Fibroblast of upper back skin (primary cell): ENCODE measurements at regions not wholly inside any gene's neighbourhood (a gene's known extent, or its start where the extent isn't known, plus 50 kb on each side); places are given as distances from the start of the nearest gene placed in this dataset.

Source experiments
- DNase-seq: peaks from one replicate; pipeline ENCODE4 v3.0.0-alpha.2; 2013

GRCh38 chr15:98425173-98425572 is 223.2 kb upstream of the IGF1R start:
- no peak for DNase-seq

- DNase-seq: no peak
Measured at GRCh38 chr15:98427321-98427720, 221.0 kb upstream of the IGF1R start.

DNA sequence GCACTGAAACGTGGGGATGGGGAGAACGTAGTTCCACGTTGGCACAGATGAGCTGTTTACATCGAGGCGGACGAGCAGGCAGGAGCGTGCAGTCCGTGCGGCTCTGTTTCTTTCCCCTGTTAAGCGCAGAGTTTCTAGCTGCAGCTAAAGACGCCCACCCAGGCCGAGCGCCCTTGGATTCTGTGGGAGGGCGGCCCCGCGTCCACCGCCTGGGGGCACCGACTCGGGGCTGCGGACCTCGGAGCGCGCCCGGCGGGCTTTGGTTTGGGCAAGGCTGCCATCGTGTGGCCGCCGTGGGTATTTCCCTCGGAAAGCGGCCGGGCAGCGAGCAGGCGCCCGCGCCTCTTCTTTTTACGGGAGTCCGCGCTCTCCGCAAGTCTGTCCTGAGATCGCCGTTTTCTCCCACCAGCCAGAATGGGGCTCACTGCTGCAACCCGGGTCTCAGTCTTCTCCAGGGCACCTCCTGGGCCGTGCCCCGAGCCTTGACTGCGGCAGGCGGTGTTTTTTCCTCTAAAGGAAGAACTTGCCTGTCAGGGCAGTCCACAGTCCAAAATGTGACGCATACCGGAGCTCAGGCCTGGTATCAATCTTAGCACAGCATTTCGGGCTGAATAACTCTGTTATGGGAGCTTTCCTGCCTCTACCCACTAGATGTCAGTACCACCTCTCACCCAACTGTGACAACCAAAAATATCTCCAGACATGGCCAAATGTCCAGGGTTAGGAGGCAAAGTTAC is 219.9 kb upstream of the IGF1R start:
- peak; percentile 61 for DNase-seq

DNA sequence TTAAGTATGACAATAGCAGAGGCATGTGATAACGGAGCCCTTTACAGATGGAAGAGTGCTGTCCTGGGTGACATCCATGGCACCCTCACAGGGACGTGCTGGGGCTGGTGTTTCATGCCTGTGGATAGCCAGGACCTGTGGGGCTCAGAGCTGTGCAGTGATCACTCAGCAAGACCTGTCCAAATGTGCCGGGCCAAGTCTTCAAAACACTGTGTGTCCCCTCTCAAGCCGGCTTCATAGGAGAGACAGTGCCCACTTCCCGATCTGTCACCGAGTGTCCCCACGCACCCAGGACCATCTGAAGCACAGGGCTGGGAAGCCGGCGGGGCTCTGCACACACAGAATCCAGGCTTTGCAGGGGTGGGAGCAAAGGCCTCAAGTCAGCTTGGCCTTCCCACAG is 217.2 kb upstream of the IGF1R start:
- DNase-seq: no peak

- peak; percentile 21 for DNase-seq
Measured at GRCh38 chr15:98433346-98433745, 215.0 kb upstream of the IGF1R start.

GRCh38 chr15:98433856-98434255 is 214.5 kb upstream of the IGF1R start:
- no peak for DNase-seq

- no peak for DNase-seq
Measured at GRCh38 chr15:98437752-98438151, 210.6 kb upstream of the IGF1R start.

GRCh38 chr15:98438326-98438725 is 210.0 kb upstream of the IGF1R start:
- no peak for DNase-seq

DNA sequence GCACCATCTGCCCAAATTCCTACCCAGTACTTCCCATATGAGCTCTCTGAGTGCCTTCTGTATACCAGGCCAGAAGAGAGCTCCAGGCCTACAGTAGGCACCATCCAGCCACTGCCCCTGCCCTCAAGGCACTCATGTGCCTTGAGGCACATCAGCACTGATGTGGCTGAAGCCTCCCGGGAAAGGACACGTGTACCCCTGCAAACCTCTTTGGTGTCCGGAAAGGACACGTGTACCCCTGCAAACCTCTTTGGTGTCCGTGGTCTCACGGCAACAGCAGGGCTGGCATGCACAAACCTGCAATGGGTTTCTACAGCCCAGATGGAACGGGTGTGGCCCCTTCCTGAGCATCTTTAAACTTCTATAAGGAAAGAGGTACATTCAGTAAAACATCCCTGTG is 209.4 kb upstream of the IGF1R start:
- DNase-seq: no peak

- no peak for DNase-seq
Measured at GRCh38 chr15:98439523-98439942, 208.8 kb upstream of the IGF1R start.

- no peak for DNase-seq
Measured at GRCh38 chr15:98440917-98441316, 207.4 kb upstream of the IGF1R start.

DNA sequence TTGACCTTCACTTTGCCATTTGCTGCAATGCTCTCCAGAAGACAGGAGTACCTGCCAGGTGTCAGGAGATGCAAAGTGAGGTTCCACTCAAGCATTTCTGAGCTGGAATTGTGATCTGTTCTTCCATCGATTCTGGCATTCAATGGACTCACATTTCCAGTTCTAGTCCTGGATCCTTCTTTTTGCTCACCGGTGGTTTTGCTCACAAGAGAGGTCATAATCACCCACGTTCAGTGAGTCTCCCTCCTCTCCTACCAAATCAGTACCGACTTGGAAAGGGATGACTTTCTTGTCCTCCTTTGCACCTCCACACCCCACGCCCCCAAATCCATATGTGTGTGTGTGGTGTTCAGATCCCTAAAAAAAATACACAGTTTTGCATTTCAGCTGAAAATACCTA is 206.7 kb upstream of the IGF1R start:
- DNase-seq: no peak

DNA sequence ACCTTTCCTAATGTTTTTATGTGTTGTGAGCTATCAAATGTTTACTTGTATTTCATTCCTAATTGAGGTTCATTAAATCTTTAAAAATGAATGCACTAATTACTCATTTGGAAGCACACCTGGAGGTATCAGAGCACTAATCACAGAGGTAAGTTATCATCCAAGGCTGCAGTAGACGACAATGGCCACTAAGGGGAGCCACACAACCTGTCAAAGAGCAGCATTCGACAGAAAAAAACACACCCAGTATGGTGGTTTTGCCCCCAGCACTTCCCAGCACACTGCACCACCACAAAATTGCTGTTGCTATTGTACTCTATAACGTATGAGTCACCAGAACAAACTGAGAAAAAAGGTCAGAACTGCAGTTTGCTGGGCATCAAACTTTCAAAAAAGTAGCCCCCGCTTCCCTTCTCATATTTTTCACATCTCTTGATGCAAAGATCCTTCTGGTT is 205.9 kb upstream of the IGF1R start:
- DNase-seq: peak; percentile 85

DNA sequence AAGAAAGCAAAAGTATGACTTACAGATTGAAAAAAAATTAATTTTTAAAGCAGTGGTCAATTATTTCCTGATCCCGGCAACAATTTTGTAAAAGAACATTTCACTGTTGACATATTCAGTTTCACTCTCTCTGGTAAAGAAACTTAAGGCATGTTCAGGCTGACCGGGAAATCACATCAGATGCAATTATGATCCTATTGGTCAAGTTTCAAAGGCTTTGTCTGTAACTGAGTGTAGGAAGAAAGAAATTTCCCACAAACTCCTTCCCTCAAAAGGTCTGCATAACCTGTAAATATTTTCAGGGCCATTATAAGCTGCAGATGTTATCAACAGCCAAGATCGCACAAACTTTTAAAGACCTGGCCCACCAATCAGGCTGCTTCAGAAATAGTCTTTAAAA is 205.4 kb upstream of the IGF1R start:
- DNase-seq: no peak

GRCh38 chr15:98443526-98443925 is 204.8 kb upstream of the IGF1R start:
- no peak for DNase-seq

- no peak for DNase-seq
Measured at GRCh38 chr15:98444138-98444537, 204.2 kb upstream of the IGF1R start.

DNA sequence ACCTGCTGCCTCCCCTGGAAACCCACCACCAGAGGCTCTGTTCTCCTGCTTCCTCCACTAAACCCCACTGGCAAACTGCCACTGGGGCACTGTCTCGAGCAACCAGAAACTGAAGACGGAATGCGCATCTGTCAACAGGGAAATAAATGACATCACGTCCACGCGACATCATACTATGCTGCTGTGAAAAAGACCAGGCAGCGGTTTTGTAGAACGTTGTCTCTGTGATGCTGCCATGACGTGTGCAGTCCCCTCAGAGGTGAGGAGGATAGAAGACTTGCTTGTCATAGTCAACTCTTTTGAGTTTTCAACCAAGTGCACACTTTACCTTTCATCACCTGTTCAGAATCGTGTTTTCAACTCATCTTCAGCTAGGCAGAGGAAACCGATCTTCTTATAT is 203.0 kb upstream of the IGF1R start:
- DNase-seq: no peak

GRCh38 chr15:98446083-98446482 is 202.3 kb upstream of the IGF1R start:
- DNase-seq: no peak

GRCh38 chr15:98447069-98447468 is 201.3 kb upstream of the IGF1R start:
- DNase-seq: no peak

- no peak for DNase-seq
Measured at GRCh38 chr15:98451236-98451635, 197.1 kb upstream of the IGF1R start.

DNA sequence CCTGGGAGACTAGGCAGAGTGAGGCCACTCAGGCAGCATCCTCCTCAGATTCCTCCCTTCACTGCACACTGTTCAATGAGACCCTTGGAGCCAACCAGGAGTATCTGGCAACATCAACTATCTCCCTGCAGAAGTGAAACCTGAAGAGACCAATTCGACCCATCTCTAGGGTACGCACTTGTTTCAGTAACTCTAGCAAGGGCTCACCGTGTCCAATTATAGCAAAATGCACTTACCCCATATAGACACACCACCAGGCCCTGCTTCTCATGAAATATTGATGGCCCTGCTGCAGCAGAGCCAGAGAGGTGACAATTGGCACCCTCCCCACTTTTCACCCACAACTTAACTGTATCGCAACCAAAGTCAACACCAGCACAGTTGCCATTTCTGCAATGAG is 196.1 kb upstream of the IGF1R start:
- no peak for DNase-seq

DNA sequence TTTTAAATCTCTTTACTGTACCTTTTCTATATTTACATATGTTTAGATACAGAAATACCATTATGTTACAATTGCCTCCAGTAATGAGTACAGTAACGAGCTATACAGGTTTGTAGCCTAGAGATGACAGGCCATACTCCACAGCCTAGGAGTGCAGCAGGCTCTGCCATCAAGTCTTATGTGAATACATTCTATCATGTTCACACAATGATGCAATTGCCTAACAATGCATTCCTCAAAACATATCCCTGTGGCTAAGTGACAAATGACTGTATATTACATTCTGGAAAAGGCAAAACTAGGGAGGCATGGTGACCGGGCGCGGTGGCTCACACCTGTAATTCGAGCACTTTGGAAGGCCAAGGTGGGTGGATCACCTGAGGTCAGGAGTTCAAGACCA is 192.4 kb upstream of the IGF1R start:
- DNase-seq: peak; percentile 3

DNA sequence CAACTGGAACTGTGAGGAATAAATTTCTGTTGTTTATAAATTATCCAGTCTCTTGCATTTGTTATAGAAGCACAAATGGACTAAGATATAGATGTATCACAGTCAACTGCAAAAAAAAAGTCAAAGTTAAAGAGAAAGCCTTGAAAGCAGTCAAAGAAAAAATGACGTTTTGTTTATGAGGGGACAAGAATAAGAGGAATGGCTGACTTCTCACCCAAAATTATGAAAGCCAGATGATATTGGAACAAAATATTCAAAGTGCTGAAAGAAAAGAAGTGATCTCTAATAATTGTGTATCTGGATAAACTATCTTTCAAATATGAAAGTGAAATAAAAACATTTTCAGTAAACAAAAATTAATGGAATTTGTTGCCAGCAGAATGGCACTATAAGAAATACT is 171.8 kb upstream of the IGF1R start:
- no peak for DNase-seq

- no peak for DNase-seq
Measured at GRCh38 chr15:98480844-98481243, 167.5 kb upstream of the IGF1R start.

DNA sequence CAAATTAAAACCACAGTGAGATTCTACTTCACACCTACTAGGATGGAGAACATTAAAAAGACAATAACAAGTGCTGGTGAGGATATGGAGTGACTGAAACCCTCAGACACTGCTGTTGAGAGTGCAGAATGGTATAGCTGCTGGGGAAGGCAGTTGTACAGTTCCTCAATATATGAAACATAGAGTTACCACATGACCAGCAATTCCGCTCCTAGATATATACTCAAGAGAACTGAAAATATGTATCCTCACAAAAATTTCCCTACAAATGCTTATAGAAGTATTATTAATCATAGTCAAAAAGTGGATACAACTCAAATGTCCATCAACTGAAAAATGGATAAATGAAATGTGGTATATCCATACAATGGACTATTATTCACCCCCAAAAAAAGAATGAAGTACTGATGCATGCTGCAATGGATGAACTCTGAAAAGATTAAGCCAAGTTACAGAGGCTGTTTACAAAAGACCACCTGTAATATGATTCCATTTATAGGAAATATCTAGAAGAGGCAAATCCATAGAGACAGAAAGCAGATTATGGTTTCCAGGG is 164.7 kb upstream of the IGF1R start:
- no peak for DNase-seq
